ENCODE measurements at regions not wholly inside any gene's neighbourhood (a gene's known extent, or its start where the extent isn't known, plus 50 kb on each side); places are given as distances from the start of the nearest gene placed in this dataset.
"Not testable (repeated sequence)": the region's sequence is repeated elsewhere in the genome, so short reads cannot be mapped to it uniquely, and the experiment has no call there.

- H3K4me1 ChIP-seq (ENCODE audit: control insufficient read depth, insufficient read depth, low read length, poor library complexity, severe bottlenecking): no peaks in the 10 kb centered on the region
- H3K9me3 ChIP-seq (ENCODE audit: control insufficient read depth, low read length): no peaks in the 10 kb centered on the region
- no peaks in the 10 kb centered on the region for H3K27me3 ChIP-seq (replicated peaks; ENCODE audit: control insufficient read depth, insufficient read depth, low read length, poor library complexity, severe bottlenecking)
- H3K36me3 ChIP-seq (ENCODE audit: control insufficient read depth, insufficient read depth, low read length): no peaks in the 10 kb centered on the region
- DNase-seq: no peak
- H3K4me3 ChIP-seq (ENCODE audit: insufficient read depth, low read depth, low read length, poor library complexity, severe bottlenecking): no peak overlapping the region
- no peak overlapping the region for H3K27ac ChIP-seq (ENCODE audit: insufficient read depth, low read length, poor library complexity, severe bottlenecking)
These were observed 370.1 kb upstream of the PRKCQ start for GRCh38 chr10:6950133-6950532.

- Histone ChIP-seq H3K4me1 (ENCODE audit: control insufficient read depth, insufficient read depth, low read length, poor library complexity, severe bottlenecking) (no peaks in the 10 kb centered on the region), H3K36me3 (ENCODE audit: control insufficient read depth, insufficient read depth, low read length) (no peaks in the 10 kb centered on the region), H3K27me3 (replicated peaks; ENCODE audit: control insufficient read depth, insufficient read depth, low read length, poor library complexity, severe bottlenecking) (no peaks in the 10 kb centered on the region), H3K4me3 (ENCODE audit: insufficient read depth, low read depth, low read length, poor library complexity, severe bottlenecking) (no peak overlapping the region), H3K9me3 (ENCODE audit: control insufficient read depth, low read length) (no peaks in the 10 kb centered on the region), H3K27ac (ENCODE audit: insufficient read depth, low read length, poor library complexity, severe bottlenecking) (no peak overlapping the region)
- no peak for DNase-seq
These were observed 364.4 kb upstream of the PRKCQ start for GRCh38 chr10:6944436-6944835.

GRCh38 chr10:6938384-6938783 is 358.3 kb upstream of the PRKCQ start:
- Histone ChIP-seq H3K4me1 (ENCODE audit: control insufficient read depth, insufficient read depth, low read length, poor library complexity, severe bottlenecking) (no peaks in the 10 kb centered on the region), H3K4me3 (ENCODE audit: insufficient read depth, low read depth, low read length, poor library complexity, severe bottlenecking) (no peak overlapping the region), H3K36me3 (ENCODE audit: control insufficient read depth, insufficient read depth, low read length) (no peaks in the 10 kb centered on the region), H3K9me3 (ENCODE audit: control insufficient read depth, low read length) (no peaks in the 10 kb centered on the region), H3K27ac (ENCODE audit: insufficient read depth, low read length, poor library complexity, severe bottlenecking) (no peak overlapping the region), H3K27me3 (replicated peaks; ENCODE audit: control insufficient read depth, insufficient read depth, low read length, poor library complexity, severe bottlenecking) (no peaks in the 10 kb centered on the region)
- DNase-seq: no peak

GRCh38 chr10:6936931-6937330 is 356.9 kb upstream of the PRKCQ start:
- Histone ChIP-seq H3K4me3 (ENCODE audit: insufficient read depth, low read depth, low read length, poor library complexity, severe bottlenecking) (no peak overlapping the region), H3K4me1 (ENCODE audit: control insufficient read depth, insufficient read depth, low read length, poor library complexity, severe bottlenecking) (no peaks in the 10 kb centered on the region), H3K36me3 (ENCODE audit: control insufficient read depth, insufficient read depth, low read length) (no peaks in the 10 kb centered on the region), H3K9me3 (ENCODE audit: control insufficient read depth, low read length) (no peaks in the 10 kb centered on the region), H3K27ac (ENCODE audit: insufficient read depth, low read length, poor library complexity, severe bottlenecking) (no peak overlapping the region), H3K27me3 (replicated peaks; ENCODE audit: control insufficient read depth, insufficient read depth, low read length, poor library complexity, severe bottlenecking) (no peaks in the 10 kb centered on the region)
- no peak for DNase-seq

GRCh38 chr10:6929148-6929830 is 349.2 kb upstream of the PRKCQ start:
- Histone ChIP-seq H3K27ac (ENCODE audit: insufficient read depth, low read length, poor library complexity, severe bottlenecking) (no peak overlapping the region), H3K4me1 (ENCODE audit: control insufficient read depth, insufficient read depth, low read length, poor library complexity, severe bottlenecking) (peaks cover 22% of the 10 kb centered on the region), H3K36me3 (ENCODE audit: control insufficient read depth, insufficient read depth, low read length) (no peaks in the 10 kb centered on the region), H3K27me3 (replicated peaks; ENCODE audit: control insufficient read depth, insufficient read depth, low read length, poor library complexity, severe bottlenecking) (no peaks in the 10 kb centered on the region), H3K9me3 (ENCODE audit: control insufficient read depth, low read length) (no peaks in the 10 kb centered on the region), H3K4me3 (ENCODE audit: insufficient read depth, low read depth, low read length, poor library complexity, severe bottlenecking) (no peak overlapping the region)
- DNase-seq: no peak

GRCh38 chr10:6928586-6928985 is 348.5 kb upstream of the PRKCQ start:
- no peaks in the 10 kb centered on the region for H3K9me3 ChIP-seq (ENCODE audit: control insufficient read depth, low read length)
- H3K27ac ChIP-seq (ENCODE audit: insufficient read depth, low read length, poor library complexity, severe bottlenecking): no peak overlapping the region
- peaks cover 22% of the 10 kb centered on the region for H3K4me1 ChIP-seq (ENCODE audit: control insufficient read depth, insufficient read depth, low read length, poor library complexity, severe bottlenecking)
- no peaks in the 10 kb centered on the region for H3K36me3 ChIP-seq (ENCODE audit: control insufficient read depth, insufficient read depth, low read length)
- no peak for DNase-seq
- H3K27me3 ChIP-seq (replicated peaks; ENCODE audit: control insufficient read depth, insufficient read depth, low read length, poor library complexity, severe bottlenecking): no peaks in the 10 kb centered on the region
- H3K4me3 ChIP-seq (ENCODE audit: insufficient read depth, low read depth, low read length, poor library complexity, severe bottlenecking): peak overlapping the region; percentile 34

GRCh38 chr10:6926971-6927370 is 346.9 kb upstream of the PRKCQ start:
- Histone ChIP-seq H3K27ac (ENCODE audit: insufficient read depth, low read length, poor library complexity, severe bottlenecking) (no peak overlapping the region), H3K36me3 (ENCODE audit: control insufficient read depth, insufficient read depth, low read length) (no peaks in the 10 kb centered on the region)
- DNase-seq: no peak

GRCh38 chr10:6925146-6925545 is 345.1 kb upstream of the PRKCQ start:
- peaks cover 3% of the 10 kb centered on the region for H3K27me3 ChIP-seq (replicated peaks; ENCODE audit: control insufficient read depth, insufficient read depth, low read length, poor library complexity, severe bottlenecking)
- H3K27ac ChIP-seq (ENCODE audit: insufficient read depth, low read length, poor library complexity, severe bottlenecking): no peak overlapping the region
- H3K4me3 ChIP-seq (ENCODE audit: insufficient read depth, low read depth, low read length, poor library complexity, severe bottlenecking): no peak overlapping the region
- no peaks in the 10 kb centered on the region for H3K9me3 ChIP-seq (ENCODE audit: control insufficient read depth, low read length)
- no peak for DNase-seq
- no peaks in the 10 kb centered on the region for H3K36me3 ChIP-seq (ENCODE audit: control insufficient read depth, insufficient read depth, low read length)
- H3K4me1 ChIP-seq (ENCODE audit: control insufficient read depth, insufficient read depth, low read length, poor library complexity, severe bottlenecking): peaks cover 22% of the 10 kb centered on the region

More at GRCh38 chr10:6926971-6927370, 346.9 kb upstream of the PRKCQ start:
- Histone ChIP-seq H3K27me3 (replicated peaks; ENCODE audit: control insufficient read depth, insufficient read depth, low read length, poor library complexity, severe bottlenecking) (no peaks in the 10 kb centered on the region), H3K4me1 (ENCODE audit: control insufficient read depth, insufficient read depth, low read length, poor library complexity, severe bottlenecking) (peaks cover 22% of the 10 kb centered on the region), H3K4me3 (ENCODE audit: insufficient read depth, low read depth, low read length, poor library complexity, severe bottlenecking) (no peak overlapping the region), H3K9me3 (ENCODE audit: control insufficient read depth, low read length) (no peaks in the 10 kb centered on the region)

- Histone ChIP-seq H3K27me3 (replicated peaks; ENCODE audit: control insufficient read depth, insufficient read depth, low read length, poor library complexity, severe bottlenecking) (peaks cover 3% of the 10 kb centered on the region), H3K9me3 (ENCODE audit: control insufficient read depth, low read length) (no peaks in the 10 kb centered on the region), H3K27ac (ENCODE audit: insufficient read depth, low read length, poor library complexity, severe bottlenecking) (no peak overlapping the region), H3K4me3 (ENCODE audit: insufficient read depth, low read depth, low read length, poor library complexity, severe bottlenecking) (no peak overlapping the region), H3K36me3 (ENCODE audit: control insufficient read depth, insufficient read depth, low read length) (no peaks in the 10 kb centered on the region), H3K4me1 (ENCODE audit: control insufficient read depth, insufficient read depth, low read length, poor library complexity, severe bottlenecking) (peaks cover 22% of the 10 kb centered on the region)
- no peak for DNase-seq
These were observed 344.1 kb upstream of the PRKCQ start for GRCh38 chr10:6924166-6924565.

- not testable (repeated sequence) for DNase-seq; H3K4me1 ChIP-seq (ENCODE audit: control insufficient read depth, insufficient read depth, low read length, poor library complexity, severe bottlenecking); H3K4me3 ChIP-seq (ENCODE audit: insufficient read depth, low read depth, low read length, poor library complexity, severe bottlenecking); H3K27ac ChIP-seq (ENCODE audit: insufficient read depth, low read length, poor library complexity, severe bottlenecking); H3K27me3 ChIP-seq (replicated peaks; ENCODE audit: control insufficient read depth, insufficient read depth, low read length, poor library complexity, severe bottlenecking); H3K36me3 ChIP-seq (ENCODE audit: control insufficient read depth, insufficient read depth, low read length); H3K9me3 ChIP-seq (ENCODE audit: control insufficient read depth, low read length)
These were observed 340.9 kb upstream of the PRKCQ start for GRCh38 chr10:6921026-6921425.

Measured in effector memory CD4-positive, alpha-beta T cell (primary cell).